Osteoblast (primary cell): ENCODE measurements at regions not wholly inside any gene's neighbourhood (a gene's known extent, or its start where the extent isn't known, plus 50 kb on each side); places are given as distances from the start of the nearest gene placed in this dataset.
A peak's percentile ranks its signal among the peaks of the same experiment; 100 is the strongest.

Experiments used
- DNase-seq: peaks from one replicate; pipeline ENCODE4 v3.0.0; 2011; ENCODE audit warnings: low spot score, mixed read lengths; ENCODE audit not compliant: insufficient read length; ENCODE audit errors: missing footprints
- H2AFZ ChIP-seq: 2 replicates; pipeline ENCODE4 v1.6.0; 2011; ENCODE audit warnings: mild to moderate bottlenecking, low read length
- H3K27ac ChIP-seq: 2 replicates; pipeline ENCODE4 v1.5.1; 2011; ENCODE audit warnings: mild to moderate bottlenecking, low read depth, low read length, moderate library complexity
- H3K27me3 ChIP-seq: 2 replicates; pipeline ENCODE4 v1.6.0; 2012; ENCODE audit warnings: mild to moderate bottlenecking, control low read depth, inconsistent platforms, low read length, moderate library complexity; ENCODE audit not compliant: insufficient read depth
- H3K36me3 ChIP-seq: 2 replicates; pipeline ENCODE4 v1.5.1; 2011; ENCODE audit warnings: mild to moderate bottlenecking, low read length, control low read depth, moderate library complexity; ENCODE audit not compliant: insufficient read depth
- H3K4me1 ChIP-seq: 2 replicates; pipeline ENCODE4 v1.5.1; 2011; ENCODE audit warnings: mild to moderate bottlenecking, low read length, control low read depth, moderate library complexity; ENCODE audit not compliant: insufficient read depth
- H3K4me2 ChIP-seq: 2 replicates; pipeline ENCODE4 v1.6.0; 2011; ENCODE audit warnings: mild to moderate bottlenecking, low read length; ENCODE audit not compliant: insufficient read depth
- H3K4me3 ChIP-seq: fragments of 200-600 bp; sonication (generic); 3 replicates; pipeline ENCODE4 v1.5.1; 2012; ENCODE audit warnings: mild to moderate bottlenecking, low read length, inconsistent platforms; ENCODE audit not compliant: insufficient read depth
- H3K79me2 ChIP-seq: 2 replicates; pipeline ENCODE4 v1.6.0; 2012; ENCODE audit warnings: mild to moderate bottlenecking, low read length, control low read depth, inconsistent platforms; ENCODE audit not compliant: insufficient read depth
- H3K9me3 ChIP-seq: 2 replicates; pipeline ENCODE4 v1.5.1; 2011; ENCODE audit warnings: low read depth, low read length, control low read depth
- H4K20me1 ChIP-seq: 2 replicates; pipeline ENCODE4 v1.6.0; 2012; ENCODE audit warnings: mild to moderate bottlenecking, low read length, control low read depth; ENCODE audit not compliant: insufficient read depth
- TF ChIP-seq, protein P1 (sequence below): IDR thresholded peaks from 2 replicates; pipeline ENCODE4 v1.5.1; 2011; ENCODE audit warnings: mild to moderate bottlenecking, low read depth, low read length, moderate library complexity; ENCODE audit errors: extremely low read depth

DNA sequence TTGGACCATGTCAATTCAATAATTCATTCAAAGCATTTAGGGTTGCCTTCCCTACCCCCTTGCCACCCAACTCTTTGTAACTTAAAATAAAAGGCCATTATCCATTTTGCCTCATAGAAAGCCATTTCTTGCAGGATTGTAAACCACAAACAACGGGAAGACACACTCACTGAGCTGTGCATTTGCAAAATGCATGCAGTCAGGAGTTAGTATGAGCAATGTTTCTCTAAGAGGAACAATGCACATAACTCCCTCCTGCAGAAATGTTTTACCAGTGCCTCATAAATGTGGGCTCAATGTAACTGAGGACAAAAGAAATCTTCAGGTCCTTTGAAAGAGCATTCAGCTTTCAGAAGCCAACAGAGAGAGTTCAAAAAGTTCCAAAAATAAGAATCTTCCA is 98.5 kb upstream of the ABCA1 start:
- TF ChIP-seq, protein P1, sequence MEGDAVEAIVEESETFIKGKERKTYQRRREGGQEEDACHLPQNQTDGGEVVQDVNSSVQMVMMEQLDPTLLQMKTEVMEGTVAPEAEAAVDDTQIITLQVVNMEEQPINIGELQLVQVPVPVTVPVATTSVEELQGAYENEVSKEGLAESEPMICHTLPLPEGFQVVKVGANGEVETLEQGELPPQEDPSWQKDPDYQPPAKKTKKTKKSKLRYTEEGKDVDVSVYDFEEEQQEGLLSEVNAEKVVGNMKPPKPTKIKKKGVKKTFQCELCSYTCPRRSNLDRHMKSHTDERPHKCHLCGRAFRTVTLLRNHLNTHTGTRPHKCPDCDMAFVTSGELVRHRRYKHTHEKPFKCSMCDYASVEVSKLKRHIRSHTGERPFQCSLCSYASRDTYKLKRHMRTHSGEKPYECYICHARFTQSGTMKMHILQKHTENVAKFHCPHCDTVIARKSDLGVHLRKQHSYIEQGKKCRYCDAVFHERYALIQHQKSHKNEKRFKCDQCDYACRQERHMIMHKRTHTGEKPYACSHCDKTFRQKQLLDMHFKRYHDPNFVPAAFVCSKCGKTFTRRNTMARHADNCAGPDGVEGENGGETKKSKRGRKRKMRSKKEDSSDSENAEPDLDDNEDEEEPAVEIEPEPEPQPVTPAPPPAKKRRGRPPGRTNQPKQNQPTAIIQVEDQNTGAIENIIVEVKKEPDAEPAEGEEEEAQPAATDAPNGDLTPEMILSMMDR, result no peak
- Histone ChIP-seq H3K4me2 (peak overlapping the region; percentile 2), H3K4me1 (peaks cover 10% of the 10 kb centered on the region), H3K79me2 (no peaks in the 10 kb centered on the region), H2AFZ (peak overlapping the region; percentile 73), H3K27me3 (no peaks in the 10 kb centered on the region), H4K20me1 (no peaks in the 10 kb centered on the region), H3K4me3 (no peak overlapping the region), H3K9me3 (no peaks in the 10 kb centered on the region), H3K36me3 (no peaks in the 10 kb centered on the region), H3K27ac (peak overlapping the region; percentile 15)
- DNase-seq, result peak; percentile 74

DNA sequence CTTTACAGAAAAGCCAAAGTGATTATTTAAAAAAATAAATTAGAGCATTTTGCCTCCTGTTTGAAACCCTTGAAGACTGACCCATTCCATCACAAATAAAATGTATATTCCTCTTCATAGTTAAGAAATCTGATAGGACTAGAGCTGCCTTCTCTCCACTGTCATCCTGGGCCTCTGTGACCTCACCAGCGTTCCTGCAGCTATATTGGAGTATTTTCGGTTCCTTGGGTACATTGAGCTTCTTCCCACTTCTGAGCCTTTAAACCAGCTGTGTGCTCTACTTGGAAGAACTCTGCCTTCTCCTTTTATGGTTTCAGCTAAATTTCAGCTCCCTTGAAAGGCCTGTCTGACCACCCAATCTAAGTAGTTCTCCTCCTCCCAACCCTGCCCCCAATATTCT is 99.1 kb upstream of the ABCA1 start:
- Histone ChIP-seq H4K20me1 (no peaks in the 10 kb centered on the region), H2AFZ (peak overlapping the region; percentile 73), H3K9me3 (no peaks in the 10 kb centered on the region), H3K27me3 (no peaks in the 10 kb centered on the region), H3K4me2 (no peak overlapping the region), H3K4me3 (no peak overlapping the region), H3K4me1 (peaks cover 10% of the 10 kb centered on the region), H3K79me2 (no peaks in the 10 kb centered on the region), H3K27ac (peak overlapping the region; percentile 15), H3K36me3 (no peaks in the 10 kb centered on the region)
- no peak for DNase-seq
- TF ChIP-seq, protein P1, result no peak

DNA sequence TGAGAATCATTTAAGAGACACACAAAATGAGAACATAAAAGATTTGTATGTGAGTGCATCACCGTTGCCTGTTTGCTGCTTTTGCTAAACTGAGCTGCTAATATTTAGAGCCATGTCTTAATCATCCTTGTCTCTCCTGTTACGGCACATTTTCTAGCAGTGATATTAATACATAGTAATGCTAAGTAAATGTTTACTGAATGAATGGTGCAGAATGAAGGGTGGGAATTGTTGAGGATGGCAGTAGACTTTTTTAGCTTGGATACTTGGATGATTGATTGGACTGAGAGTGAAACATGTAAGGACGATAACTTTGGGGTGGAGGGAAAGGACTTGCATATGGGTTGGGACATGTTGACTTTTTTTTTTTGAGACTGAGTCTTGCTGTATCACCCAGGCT is 102.3 kb upstream of the ABCA1 start:
- Histone ChIP-seq H3K79me2 (no peaks in the 10 kb centered on the region), H2AFZ (no peak overlapping the region), H3K4me3 (no peak overlapping the region), H3K27ac (no peak overlapping the region), H3K27me3 (no peaks in the 10 kb centered on the region), H3K4me2 (no peak overlapping the region), H4K20me1 (no peaks in the 10 kb centered on the region), H3K4me1 (peaks cover 10% of the 10 kb centered on the region), H3K36me3 (no peaks in the 10 kb centered on the region), H3K9me3 (no peaks in the 10 kb centered on the region)
- no peak for DNase-seq
- TF ChIP-seq, protein P1, result no peak

DNA sequence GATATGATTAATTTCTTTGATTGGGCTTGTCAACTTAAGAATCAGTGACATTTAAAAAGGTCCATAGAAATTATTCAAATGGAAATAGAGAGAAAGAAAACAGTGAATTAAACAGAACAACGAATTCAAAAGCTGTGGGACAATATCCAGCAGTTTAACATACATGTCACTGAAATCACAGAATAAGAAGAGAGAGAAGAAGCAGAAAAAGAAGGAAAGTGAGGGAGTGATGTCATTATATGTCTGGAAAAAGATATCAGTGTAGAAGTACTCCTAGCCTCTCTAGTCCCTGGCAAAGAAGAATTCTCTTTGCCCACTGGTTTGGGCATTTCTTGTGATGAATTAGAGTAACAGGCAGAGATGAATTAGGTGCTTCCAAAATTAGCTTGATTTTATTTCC is 109.2 kb upstream of the ABCA1 start:
- Histone ChIP-seq H2AFZ (no peak overlapping the region), H3K4me1 (peaks cover 4% of the 10 kb centered on the region), H3K27ac (no peak overlapping the region), H4K20me1 (no peaks in the 10 kb centered on the region), H3K9me3 (no peaks in the 10 kb centered on the region), H3K4me3 (no peak overlapping the region), H3K27me3 (no peaks in the 10 kb centered on the region), H3K79me2 (no peaks in the 10 kb centered on the region), H3K4me2 (no peak overlapping the region), H3K36me3 (no peaks in the 10 kb centered on the region)
- TF ChIP-seq, protein P1, result no peak
- DNase-seq, result no peak
